ENCODE measurements at regions not wholly inside any gene's neighbourhood (a gene's known extent, or its start where the extent isn't known, plus 50 kb on each side); places are given as distances from the start of the nearest gene placed in this dataset.

DNA sequence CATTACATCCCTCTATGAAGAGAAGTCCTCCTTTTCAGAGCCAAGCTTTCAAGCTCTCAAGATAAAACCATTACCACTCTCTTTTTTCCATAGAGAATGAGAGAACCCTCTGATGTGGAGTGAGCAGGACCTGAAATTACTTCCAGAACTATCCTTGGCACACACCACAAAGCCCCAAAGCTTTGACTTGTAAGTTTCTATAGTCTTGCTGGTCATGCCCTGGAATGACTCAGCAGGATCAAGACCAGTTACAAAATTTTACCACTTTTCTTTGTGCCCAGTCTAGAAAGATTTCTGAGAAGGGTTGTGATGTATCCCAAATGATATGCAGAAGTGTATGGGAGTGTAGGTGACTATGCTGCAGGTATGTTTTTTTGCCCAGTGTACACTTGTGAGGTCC lies 760.6 kb downstream of the TLE1 start:
- no peak for TF ChIP-seq POLR2A (IDR thresholded peaks at IDR 0.05)
- TF ChIP-seq, protein P1, sequence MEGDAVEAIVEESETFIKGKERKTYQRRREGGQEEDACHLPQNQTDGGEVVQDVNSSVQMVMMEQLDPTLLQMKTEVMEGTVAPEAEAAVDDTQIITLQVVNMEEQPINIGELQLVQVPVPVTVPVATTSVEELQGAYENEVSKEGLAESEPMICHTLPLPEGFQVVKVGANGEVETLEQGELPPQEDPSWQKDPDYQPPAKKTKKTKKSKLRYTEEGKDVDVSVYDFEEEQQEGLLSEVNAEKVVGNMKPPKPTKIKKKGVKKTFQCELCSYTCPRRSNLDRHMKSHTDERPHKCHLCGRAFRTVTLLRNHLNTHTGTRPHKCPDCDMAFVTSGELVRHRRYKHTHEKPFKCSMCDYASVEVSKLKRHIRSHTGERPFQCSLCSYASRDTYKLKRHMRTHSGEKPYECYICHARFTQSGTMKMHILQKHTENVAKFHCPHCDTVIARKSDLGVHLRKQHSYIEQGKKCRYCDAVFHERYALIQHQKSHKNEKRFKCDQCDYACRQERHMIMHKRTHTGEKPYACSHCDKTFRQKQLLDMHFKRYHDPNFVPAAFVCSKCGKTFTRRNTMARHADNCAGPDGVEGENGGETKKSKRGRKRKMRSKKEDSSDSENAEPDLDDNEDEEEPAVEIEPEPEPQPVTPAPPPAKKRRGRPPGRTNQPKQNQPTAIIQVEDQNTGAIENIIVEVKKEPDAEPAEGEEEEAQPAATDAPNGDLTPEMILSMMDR (IDR thresholded peaks at IDR 0.05 in 4 of 5, conservative IDR thresholded peaks at IDR 0.05 in 1 of 5), result no peak
